ENCODE measurements at regions not wholly inside any gene's neighbourhood (a gene's known extent, or its start where the extent isn't known, plus 50 kb on each side); places are given as distances from the start of the nearest gene placed in this dataset.

- CTCF ChIA-PET, result interaction anchor here (0.5 kb wide), 1 partner anchor 259 kb away, joined by 3 read pairs; no protein-coding TSS in a partner anchor
- POLR2A ChIA-PET, result no interaction called here
- TF ChIP-seq SP1 (IDR thresholded peaks at IDR 0.05), result no peak
- TF ChIP-seq SUZ12 (IDR thresholded peaks at IDR 0.05), result no peak
- TF ChIP-seq FOXM1 (IDR thresholded peaks at IDR 0.05; ENCODE audit: borderline replicate concordance), result no peak
- TF ChIP-seq HDGF (IDR thresholded peaks at IDR 0.05; ENCODE audit: borderline replicate concordance), result no peak
- TF ChIP-seq PKNOX1 (IDR thresholded peaks at IDR 0.05), result no peak
- no peak for TF ChIP-seq ARNT (IDR thresholded peaks at IDR 0.05)
- TF ChIP-seq NFRKB (IDR thresholded peaks at IDR 0.05), result no peak
- no peak for TF ChIP-seq TARDBP (IDR thresholded peaks at IDR 0.05)
- no peak for TF ChIP-seq CTBP1 (IDR thresholded peaks at IDR 0.05; ENCODE audit: borderline replicate concordance)
- TF ChIP-seq FOXA1 (IDR thresholded peaks at IDR 0.05), result no peak
- no peak for TF ChIP-seq LEF1 (IDR thresholded peaks at IDR 0.05; ENCODE audit: borderline replicate concordance)
- no peak for TF ChIP-seq BHLHE40 (IDR thresholded peaks at IDR 0.05; ENCODE audit: borderline replicate concordance)
- no peak for TF ChIP-seq ZNF384 (IDR thresholded peaks at IDR 0.05)
- no peak for DNase-seq (ENCODE audit: extremely low spot score)
Observed at GRCh38 chr3:118765636-118766305, 268.9 kb downstream of the IGSF11 start.

- CTCF ChIA-PET, result no interaction called here
Observed at GRCh38 chr3:118766306-118766669, 268.4 kb downstream of the IGSF11 start.

GRCh38 chr3:118772036-118772435 is 262.6 kb downstream of the IGSF11 start:
- no peak for TF ChIP-seq FOXK2 (IDR thresholded peaks at IDR 0.05)
- TF ChIP-seq FOXM1 (IDR thresholded peaks at IDR 0.05; ENCODE audit: borderline replicate concordance), result no peak
- no peak for TF ChIP-seq PKNOX1 (IDR thresholded peaks at IDR 0.05)
- TF ChIP-seq ZNF384 (IDR thresholded peaks at IDR 0.05), result no peak
- no peak for TF ChIP-seq ARNT (IDR thresholded peaks at IDR 0.05)
- TF ChIP-seq L3MBTL2 (conservative IDR thresholded peaks at IDR 0.05), result no peak
- TF ChIP-seq LEF1 (IDR thresholded peaks at IDR 0.05; ENCODE audit: borderline replicate concordance), result no peak
- TF ChIP-seq NFRKB (IDR thresholded peaks at IDR 0.05), result no peak
- TF ChIP-seq TARDBP (IDR thresholded peaks at IDR 0.05), result no peak
- no peak for TF ChIP-seq ELF4 (IDR thresholded peaks at IDR 0.05)
- TF ChIP-seq BHLHE40 (IDR thresholded peaks at IDR 0.05; ENCODE audit: borderline replicate concordance), result no peak
- no peak for TF ChIP-seq CTBP1 (IDR thresholded peaks at IDR 0.05; ENCODE audit: borderline replicate concordance)
- no peak for TF ChIP-seq SUZ12 (IDR thresholded peaks at IDR 0.05)
- no peak for TF ChIP-seq SP1 (IDR thresholded peaks at IDR 0.05)
- TF ChIP-seq HDGF (IDR thresholded peaks at IDR 0.05; ENCODE audit: borderline replicate concordance), result no peak
- ChIA-PET POLR2A (no interaction called here), CTCF (no interaction called here)
- DNase-seq (ENCODE audit: extremely low spot score), result no peak

More at GRCh38 chr3:118766306-118766669, 268.4 kb downstream of the IGSF11 start:
- POLR2A ChIA-PET, result no interaction called here
- TF ChIP-seq ARNT (IDR thresholded peaks at IDR 0.05) (no peak), TARDBP (IDR thresholded peaks at IDR 0.05) (no peak), SP1 (IDR thresholded peaks at IDR 0.05) (no peak), SUZ12 (IDR thresholded peaks at IDR 0.05) (no peak), CTBP1 (IDR thresholded peaks at IDR 0.05; ENCODE audit: borderline replicate concordance) (no peak), ELF4 (IDR thresholded peaks at IDR 0.05) (no peak), ZNF384 (IDR thresholded peaks at IDR 0.05) (no peak), LEF1 (IDR thresholded peaks at IDR 0.05; ENCODE audit: borderline replicate concordance) (no peak), PKNOX1 (IDR thresholded peaks at IDR 0.05) (no peak), FOXM1 (IDR thresholded peaks at IDR 0.05; ENCODE audit: borderline replicate concordance) (no peak), FOXK2 (IDR thresholded peaks at IDR 0.05) (no peak), FOXA1 (IDR thresholded peaks at IDR 0.05) (no peak), NFRKB (IDR thresholded peaks at IDR 0.05) (no peak), L3MBTL2 (conservative IDR thresholded peaks at IDR 0.05) (no peak), HDGF (IDR thresholded peaks at IDR 0.05; ENCODE audit: borderline replicate concordance) (no peak), BHLHE40 (IDR thresholded peaks at IDR 0.05; ENCODE audit: borderline replicate concordance) (no peak)
- DNase-seq (ENCODE audit: extremely low spot score), result no peak

- DNase-seq (ENCODE audit: extremely low spot score), result no peak
- CTCF ChIA-PET, result no interaction called here
- TF ChIP-seq ELF4 (IDR thresholded peaks at IDR 0.05) (no peak), NFRKB (IDR thresholded peaks at IDR 0.05) (no peak), CTBP1 (IDR thresholded peaks at IDR 0.05; ENCODE audit: borderline replicate concordance) (no peak), FOXK2 (IDR thresholded peaks at IDR 0.05) (no peak), SP1 (IDR thresholded peaks at IDR 0.05) (no peak), LEF1 (IDR thresholded peaks at IDR 0.05; ENCODE audit: borderline replicate concordance) (no peak), HDGF (IDR thresholded peaks at IDR 0.05; ENCODE audit: borderline replicate concordance) (no peak), ZNF384 (IDR thresholded peaks at IDR 0.05) (no peak), PKNOX1 (IDR thresholded peaks at IDR 0.05) (no peak), ARNT (IDR thresholded peaks at IDR 0.05) (no peak), L3MBTL2 (conservative IDR thresholded peaks at IDR 0.05) (no peak), FOXM1 (IDR thresholded peaks at IDR 0.05; ENCODE audit: borderline replicate concordance) (no peak), BHLHE40 (IDR thresholded peaks at IDR 0.05; ENCODE audit: borderline replicate concordance) (no peak), SUZ12 (IDR thresholded peaks at IDR 0.05) (no peak), TARDBP (IDR thresholded peaks at IDR 0.05) (no peak)
- POLR2A ChIA-PET, result no interaction called here
Observed at GRCh38 chr3:118772547-118773011, 262.1 kb downstream of the IGSF11 start.

- ChIA-PET POLR2A (no interaction called here), CTCF (no interaction called here)
- no peak for TF ChIP-seq BHLHE40 (IDR thresholded peaks at IDR 0.05; ENCODE audit: borderline replicate concordance)
- no peak for TF ChIP-seq ARNT (IDR thresholded peaks at IDR 0.05)
- no peak for TF ChIP-seq L3MBTL2 (conservative IDR thresholded peaks at IDR 0.05)
- TF ChIP-seq FOXM1 (IDR thresholded peaks at IDR 0.05; ENCODE audit: borderline replicate concordance), result no peak
- no peak for TF ChIP-seq PKNOX1 (IDR thresholded peaks at IDR 0.05)
- TF ChIP-seq LEF1 (IDR thresholded peaks at IDR 0.05; ENCODE audit: borderline replicate concordance), result no peak
- no peak for TF ChIP-seq CTBP1 (IDR thresholded peaks at IDR 0.05; ENCODE audit: borderline replicate concordance)
- no peak for TF ChIP-seq HDGF (IDR thresholded peaks at IDR 0.05; ENCODE audit: borderline replicate concordance)
- TF ChIP-seq SP1 (IDR thresholded peaks at IDR 0.05), result no peak
- no peak for TF ChIP-seq ELF4 (IDR thresholded peaks at IDR 0.05)
- TF ChIP-seq ZNF384 (IDR thresholded peaks at IDR 0.05), result no peak
- no peak for TF ChIP-seq FOXK2 (IDR thresholded peaks at IDR 0.05)
- TF ChIP-seq SUZ12 (IDR thresholded peaks at IDR 0.05), result no peak
- no peak for TF ChIP-seq NFRKB (IDR thresholded peaks at IDR 0.05)
- TF ChIP-seq TARDBP (IDR thresholded peaks at IDR 0.05), result no peak
- no peak for TF ChIP-seq FOXA1 (IDR thresholded peaks at IDR 0.05)
- no peak for DNase-seq (ENCODE audit: extremely low spot score)
Observed at GRCh38 chr3:118775021-118775420, 259.6 kb downstream of the IGSF11 start.
